Epithelial cell of esophagus (primary cell): ENCODE measurements at regions not wholly inside any gene's neighbourhood (a gene's known extent, or its start where the extent isn't known, plus 50 kb on each side); places are given as distances from the start of the nearest gene placed in this dataset.

ENCODE experiments used
- DNase-seq: peaks from one replicate; pipeline ENCODE4 v3.0.0; 2010; ENCODE audit warnings: low read depth
- H3K4me3 ChIP-seq: 2 replicates; pipeline ENCODE4 v1.5.1; 2011; ENCODE audit warnings: mild to moderate bottlenecking, low read length, control low read depth
- CTCF ChIP-seq: IDR thresholded peaks from 2 replicates; pipeline ENCODE4 v1.5.1; 2011; ENCODE audit warnings: low read depth, mild to moderate bottlenecking, low read length, control low read depth, inconsistent platforms; ENCODE audit not compliant: insufficient read depth; ENCODE audit errors: missing control alignments

- DNase-seq, result no peak
- no peak overlapping the region for H3K4me3 ChIP-seq
- TF ChIP-seq CTCF, result no peak
These were observed 368.6 kb upstream of the IRX4 start for GRCh38 chr5:2251298-2251697.

- no peak for DNase-seq
- TF ChIP-seq CTCF, result no peak
- no peak overlapping the region for H3K4me3 ChIP-seq
These were observed 367.7 kb upstream of the IRX4 start for GRCh38 chr5:2250365-2250950.

- no peak for DNase-seq
- no peak for TF ChIP-seq CTCF
- no peak overlapping the region for H3K4me3 ChIP-seq
These were observed 366.7 kb upstream of the IRX4 start for GRCh38 chr5:2249442-2249841.

- no peak for TF ChIP-seq CTCF
- DNase-seq, result no peak
- H3K4me3 ChIP-seq, result no peak overlapping the region
These were observed 366.3 kb upstream of the IRX4 start for GRCh38 chr5:2249026-2249425.

- no peak overlapping the region for H3K4me3 ChIP-seq
- no peak for DNase-seq
- no peak for TF ChIP-seq CTCF
These were observed 359.8 kb upstream of the IRX4 start for GRCh38 chr5:2242539-2242938.

- DNase-seq, result no peak
- TF ChIP-seq CTCF, result no peak
- no peak overlapping the region for H3K4me3 ChIP-seq
These were observed 359.1 kb upstream of the IRX4 start for GRCh38 chr5:2241842-2242241.

- no peak overlapping the region for H3K4me3 ChIP-seq
- DNase-seq, result no peak
- no peak for TF ChIP-seq CTCF
These were observed 357.6 kb upstream of the IRX4 start for GRCh38 chr5:2240118-2240904.
